A549 (cell line): ENCODE measurements at regions not wholly inside any gene's neighbourhood (a gene's known extent, or its start where the extent isn't known, plus 50 kb on each side); places are given as distances from the start of the nearest gene placed in this dataset.

Experiments used
- ATAC-seq, 2 experiments: fragments of 200-7000 bp in 1 of 2; fragments of >200 bp in 1 of 2; cut with Nextera tagmentation in 1 of 2; cut with Tn5 transposase in 1 of 2; 3 replicates each; pipeline versions ENCODE4 v1.8.0 to v1.9.1; 2018 to 2020; ENCODE audit warnings: mild to moderate bottlenecking in 1 of 2, moderate library complexity in 1 of 2
- CTCF ChIA-PET: fragments of 300-600 bp; sonication (Branson Sonifier 250); formaldehyde crosslinking; extraction: SDS; loops from one replicate; lab custom pipeline; 2021; ENCODE audit warnings: antibody characterized with exemption, inconsistent platforms; lab: Yijun Ruan, JAX
- POLR2A ChIA-PET: fragments of 350-600 bp; formaldehyde crosslinking; extraction: SDS; loops from one replicate; lab custom pipeline; 2021; ENCODE audit warnings: antibody characterized with exemption, inconsistent platforms; lab: Yijun Ruan, JAX
- DNase-seq, 2 experiments: peaks; one replicate each; pipeline versions ENCODE4 v3.0.0 to v3.0.0-alpha.2; 2011 to 2016; ENCODE audit warnings: low read depth in 1 of 2, low spot score in 1 of 2
- FAIRE-seq: peaks from 2 replicates; lab custom pipeline; 2011; peaks lifted over from hg19 to GRCh38; lab: Jason Lieb, UNC
- H3K27ac ChIP-seq, 2 experiments: fragments of >200 bp; sonication (Bioruptor Twin); formaldehyde crosslinking; 3 replicates each; pipeline ENCODE4 v1.5.1; 2016 to 2017
- H3K4me1 ChIP-seq: fragments of >200 bp; sonication (Bioruptor Twin); formaldehyde crosslinking; 3 replicates; pipeline ENCODE4 v1.6.1; 2016
- H3K4me2 ChIP-seq: fragments of >200 bp; sonication (Bioruptor Twin); formaldehyde crosslinking; 3 replicates; pipeline ENCODE4 v1.6.1; 2016
- H3K4me3 ChIP-seq: fragments of >200 bp; sonication (Bioruptor Twin); formaldehyde crosslinking; 3 replicates; pipeline ENCODE4 v1.5.1; 2016
- H3K9me3 ChIP-seq: fragments of >200 bp; sonication (Bioruptor Twin); formaldehyde crosslinking; 3 replicates; pipeline ENCODE4 v1.6.1; 2016
- CBX2 ChIP-seq: fragments of 200-600 bp; sonication (generic); IDR thresholded peaks from 2 replicates; pipeline ENCODE4 v1.6.1; 2016; ENCODE audit warnings: low read depth, mild to moderate bottlenecking, borderline replicate concordance
- CBX8 ChIP-seq: fragments of 200-600 bp; sonication (generic); IDR thresholded peaks from 2 replicates; pipeline ENCODE4 v1.6.1; 2016
- EHF ChIP-seq: fragments of 250-450 bp; sonication (Bioruptor Pico); IDR thresholded peaks from 2 replicates; pipeline ENCODE4 v1.5.0; 2020; ENCODE audit warnings: mild to moderate bottlenecking
- EHMT2 ChIP-seq: fragments of 200-600 bp; sonication (generic); IDR thresholded peaks from 2 replicates; pipeline ENCODE4 v1.6.1; 2016; ENCODE audit warnings: antibody characterized with exemption, low read depth, mild to moderate bottlenecking, moderate library complexity
- HOXB13 ChIP-seq: fragments of 250-450 bp; sonication (Bioruptor Pico); IDR thresholded peaks from 2 replicates; pipeline ENCODE4 v1.5.0; 2020; ENCODE audit warnings: low read depth, mild to moderate bottlenecking, moderate library complexity
- JUN ChIP-seq, 2 experiments: fragments of >200 bp; sonication (Bioruptor Twin); formaldehyde crosslinking; IDR thresholded peaks; 2 replicates in 1 of 2; 3 replicates in 1 of 2; pipeline ENCODE4 v1.6.1; 2016 to 2017
- KDM1A ChIP-seq: fragments of 200-600 bp; sonication (generic); IDR thresholded peaks from 2 replicates; pipeline ENCODE4 v1.6.1; 2016; ENCODE audit warnings: low read depth, mild to moderate bottlenecking
- MAFK ChIP-seq: fragments of 450-650 bp; IDR thresholded peaks from 2 replicates; pipeline ENCODE4 v1.6.1; 2014; ENCODE audit not compliant: partially characterized antibody
- MAZ ChIP-seq: fragments of 150-350 bp; IDR thresholded peaks from 2 replicates; pipeline ENCODE4 v1.6.1; 2014; ENCODE audit warnings: antibody characterized with exemption, low read depth, low read length, borderline replicate concordance
- NR3C1 ChIP-seq: fragments of >200 bp; sonication (Bioruptor Twin); formaldehyde crosslinking; IDR thresholded peaks from 3 replicates; pipeline ENCODE4 v1.6.1; 2017
- POLR2A ChIP-seq: IDR thresholded peaks from 2 replicates; pipeline ENCODE4 v1.6.1; 2012; ENCODE audit warnings: mild to moderate bottlenecking, low read length
- POLR2AphosphoS2 ChIP-seq: conservative IDR thresholded peaks from 2 replicates; pipeline ENCODE4 v1.6.1; 2012; ENCODE audit warnings: low read length, improper control_type of control experiment, inconsistent platforms
- RAD21 ChIP-seq, 2 experiments: fragments of >200 bp in 1 of 2; sonication (Bioruptor Twin) in 1 of 2; formaldehyde crosslinking in 1 of 2; IDR thresholded peaks in 1 of 2; conservative IDR thresholded peaks in 1 of 2; 2 replicates in 1 of 2; 3 replicates in 1 of 2; pipeline ENCODE4 v1.6.1; 2012 to 2018; ENCODE audit warnings: inconsistent platforms in 1 of 2
- RARB ChIP-seq: fragments of 250-450 bp; sonication (Bioruptor Pico); IDR thresholded peaks from 2 replicates; pipeline ENCODE4 v1.8.0; 2021; ENCODE audit warnings: mild to moderate bottlenecking, moderate library complexity
- RFX5 ChIP-seq: fragments of 450-650 bp; IDR thresholded peaks from 2 replicates; pipeline ENCODE4 v1.7.1; 2014; ENCODE audit warnings: antibody characterized with exemption, mild to moderate bottlenecking, moderate library complexity
- TFCP2L1 ChIP-seq: fragments of 250-450 bp; sonication (Bioruptor Pico); IDR thresholded peaks from 2 replicates; pipeline ENCODE4 v1.5.0; 2021; ENCODE audit warnings: mild to moderate bottlenecking
- WGBS: methylation state at CpG from one replicate; pipeline ENCODE4 v1.1.6; 2017; ENCODE audit errors: missing lambda C conversion rate; 5-methylcytosine and 5-hydroxymethylcytosine counted together
- TF ChIP-seq, protein P1 (sequence below): fragments of 250-450 bp; sonication (Bioruptor Pico); IDR thresholded peaks from 2 replicates; pipeline ENCODE4 v1.5.0; 2020; ENCODE audit warnings: low read depth, mild to moderate bottlenecking, moderate library complexity
- TF ChIP-seq, protein P2 (sequence below): fragments of 250-450 bp; sonication (Bioruptor Pico); IDR thresholded peaks from 2 replicates; pipeline ENCODE4 v1.5.0; 2021; ENCODE audit warnings: mild to moderate bottlenecking, moderate library complexity, borderline replicate concordance
- TF ChIP-seq, protein P3 (sequence below): IDR thresholded peaks from 2 replicates; pipeline ENCODE4 v1.6.1; 2012
- TF ChIP-seq, protein P4 (sequence below): fragments of 150-350 bp; IDR thresholded peaks from 2 replicates; pipeline ENCODE4 v1.6.1; 2014; ENCODE audit warnings: low read depth, mild to moderate bottlenecking, low read length
- TF ChIP-seq, protein P5 (sequence below): fragments of 200-600 bp; sonication (generic); IDR thresholded peaks from 2 replicates; pipeline ENCODE4 v1.6.1; 2016; ENCODE audit warnings: antibody characterized with exemption, mild to moderate bottlenecking, moderate library complexity
- TF ChIP-seq, protein P6 (sequence below): IDR thresholded peaks from 2 replicates; pipeline ENCODE4 v1.6.1; 2012
- TF ChIP-seq, protein P7 (sequence below): fragments of >200 bp; sonication (Bioruptor Twin); formaldehyde crosslinking; IDR thresholded peaks from 2 replicates; pipeline ENCODE4 v1.6.1; 2016

DNA sequence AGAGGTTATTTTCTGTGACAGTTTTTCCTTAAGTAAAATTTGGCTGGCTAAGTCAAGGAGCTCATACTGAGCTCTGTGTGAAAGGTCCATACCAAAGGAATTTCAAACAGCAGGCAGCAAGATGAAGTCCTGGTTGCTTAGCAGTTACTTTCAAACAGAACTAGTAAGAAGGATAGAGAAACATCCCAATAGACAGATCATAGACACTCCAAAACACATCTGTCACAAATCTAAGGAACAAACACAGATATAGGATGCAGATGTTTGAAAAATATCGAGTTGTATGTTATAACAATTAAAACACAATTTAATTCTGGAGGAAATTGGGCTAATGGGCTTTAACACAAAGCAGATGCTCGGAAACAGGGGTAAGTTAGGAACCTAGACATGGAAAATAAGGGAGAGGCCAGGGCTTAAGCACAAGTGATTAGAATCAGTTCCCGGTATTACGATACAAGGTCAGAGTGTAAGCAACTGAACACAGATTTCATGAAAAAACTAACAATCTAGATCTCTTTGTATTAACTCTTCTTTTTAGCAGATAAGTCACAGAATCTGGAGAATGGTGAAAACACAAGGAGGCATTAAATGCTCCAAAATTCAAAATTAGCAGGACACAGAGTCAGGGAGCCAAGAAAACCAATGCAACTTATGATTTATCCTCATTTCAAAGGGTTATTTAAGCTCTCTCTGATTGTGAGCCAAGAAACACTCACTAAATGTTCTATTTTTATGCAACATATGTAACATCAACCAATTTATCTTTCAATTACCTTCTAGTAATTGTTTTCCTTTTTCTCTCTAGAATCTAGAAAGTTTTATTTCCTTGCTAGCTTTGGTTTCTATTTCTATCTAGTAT, 1992.9 kb upstream of the PCDH20 start (continued):
- TF ChIP-seq RARB (CRISPR knock-in tag) (no peak), TFCP2L1 (CRISPR knock-in tag) (no peak), CBX8 (no peak), MAZ (no peak)
- TF ChIP-seq, protein P1, sequence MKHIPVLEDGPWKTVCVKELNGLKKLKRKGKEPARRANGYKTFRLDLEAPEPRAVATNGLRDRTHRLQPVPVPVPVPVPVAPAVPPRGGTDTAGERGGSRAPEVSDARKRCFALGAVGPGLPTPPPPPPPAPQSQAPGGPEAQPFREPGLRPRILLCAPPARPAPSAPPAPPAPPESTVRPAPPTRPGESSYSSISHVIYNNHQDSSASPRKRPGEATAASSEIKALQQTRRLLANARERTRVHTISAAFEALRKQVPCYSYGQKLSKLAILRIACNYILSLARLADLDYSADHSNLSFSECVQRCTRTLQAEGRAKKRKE, result no peak
- TF ChIP-seq, protein P2, sequence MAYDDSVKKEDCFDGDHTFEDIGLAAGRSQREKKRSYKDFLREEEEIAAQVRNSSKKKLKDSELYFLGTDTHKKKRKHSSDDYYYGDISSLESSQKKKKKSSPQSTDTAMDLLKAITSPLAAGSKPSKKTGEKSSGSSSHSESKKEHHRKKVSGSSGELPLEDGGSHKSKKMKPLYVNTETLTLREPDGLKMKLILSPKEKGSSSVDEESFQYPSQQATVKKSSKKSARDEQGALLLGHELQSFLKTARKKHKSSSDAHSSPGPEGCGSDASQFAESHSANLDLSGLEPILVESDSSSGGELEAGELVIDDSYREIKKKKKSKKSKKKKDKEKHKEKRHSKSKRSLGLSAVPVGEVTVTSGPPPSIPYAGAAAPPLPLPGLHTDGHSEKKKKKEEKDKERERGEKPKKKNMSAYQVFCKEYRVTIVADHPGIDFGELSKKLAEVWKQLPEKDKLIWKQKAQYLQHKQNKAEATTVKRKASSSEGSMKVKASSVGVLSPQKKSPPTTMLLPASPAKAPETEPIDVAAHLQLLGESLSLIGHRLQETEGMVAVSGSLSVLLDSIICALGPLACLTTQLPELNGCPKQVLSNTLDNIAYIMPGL (CRISPR knock-in tag), result no peak

DNA sequence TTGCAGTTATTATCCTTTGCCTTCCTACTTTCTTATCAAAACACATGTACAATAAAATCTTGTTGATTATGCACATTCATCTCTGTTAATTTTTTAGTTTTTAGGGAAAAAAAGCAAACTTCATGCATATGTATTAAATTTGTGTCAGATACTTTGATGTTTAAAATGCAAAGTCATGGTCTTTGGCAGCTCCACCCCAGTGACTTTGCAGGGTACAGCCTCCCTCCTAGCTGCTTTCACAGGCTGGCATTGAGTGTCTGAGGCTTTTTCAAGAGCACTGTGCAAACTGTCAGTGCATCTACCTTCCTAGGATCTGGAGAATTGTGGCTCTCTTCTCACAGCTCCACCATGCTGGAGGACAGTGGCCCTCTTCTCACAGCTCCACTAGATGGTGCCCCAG, 1988.1 kb upstream of the PCDH20 start:
- FAIRE-seq (no peak), DNase-seq (peak in 1 of 2 experiments; percentile 3), ATAC-seq (no peak)
- TF ChIP-seq MAFK (peak; percentile 47), POLR2A (no peak)
- Histone ChIP-seq H3K4me1 (no peaks in the 10 kb centered on the region), H3K9me3 (no peaks in the 10 kb centered on the region), H3K4me2 (no peak overlapping the region), H3K4me3 (no peak overlapping the region), H3K27ac (0 out of 6 replicates have a peak overlapping the region, but pooled peaks of 1 of the 2 experiments have one; percentile 36)
- ChIA-PET POLR2A (no interaction called here), CTCF (no interaction called here)

DNA sequence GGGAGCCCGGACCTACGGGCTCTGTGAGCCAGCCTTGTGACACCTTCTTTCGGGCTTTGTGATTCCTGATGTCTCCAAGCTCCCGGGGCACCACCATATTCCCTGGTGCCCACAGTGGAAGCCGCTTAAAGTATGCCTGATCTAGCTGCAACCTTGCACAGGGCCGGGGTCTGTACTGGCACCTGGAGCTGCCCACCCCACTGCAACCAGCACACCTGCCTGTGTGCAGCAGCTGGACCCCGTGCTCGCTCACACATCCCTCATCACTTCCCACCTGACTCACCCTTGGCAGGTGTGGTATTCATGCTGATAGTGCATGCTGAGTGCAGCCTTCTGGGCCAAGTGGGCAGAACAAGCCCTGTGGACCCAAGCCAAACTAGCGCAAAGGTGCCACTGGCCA, 1981.1 kb upstream of the PCDH20 start:
- no peak overlapping the region for H3K27ac ChIP-seq
- no peak for FAIRE-seq
- no peak for ATAC-seq
- no peaks in the 10 kb centered on the region for H3K4me1 ChIP-seq
- CTCF ChIA-PET, result no interaction called here
- no peaks in the 10 kb centered on the region for H3K9me3 ChIP-seq
- no peak overlapping the region for H3K4me2 ChIP-seq
- TF ChIP-seq KDM1A, result no peak
- WGBS, result 60% methylated on average over 7 of the region's 9 CpGs
- POLR2A ChIA-PET, result no interaction called here
- H3K4me3 ChIP-seq, result no peak overlapping the region
- DNase-seq, result no peak

DNA sequence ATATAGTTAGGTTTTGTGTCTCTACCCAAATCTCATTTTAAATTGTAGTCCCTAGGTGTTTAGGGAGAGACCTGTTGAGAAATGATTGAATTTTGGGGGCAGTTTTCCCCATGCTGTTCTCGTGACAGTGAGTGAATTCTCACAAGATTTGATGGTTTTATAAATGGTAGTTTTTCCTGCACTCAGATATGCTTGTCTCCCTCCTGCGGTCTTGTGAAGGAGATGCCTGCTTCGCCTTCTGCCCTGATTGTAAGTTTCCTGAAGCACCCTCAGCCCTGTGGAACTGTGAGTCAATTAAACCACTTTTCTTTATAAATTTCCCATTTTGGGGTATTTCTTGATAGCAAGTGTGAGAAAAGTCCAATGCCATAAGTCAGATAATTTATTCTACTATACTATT, 1977.5 kb upstream of the PCDH20 start:
- Histone ChIP-seq H3K4me1 (no peaks in the 10 kb centered on the region), H3K27ac (no peak overlapping the region), H3K4me3 (no peak overlapping the region), H3K4me2 (no peak overlapping the region), H3K9me3 (no peaks in the 10 kb centered on the region)
- no peak for ATAC-seq
- peak in 1 of 2 experiments; percentile 16 for DNase-seq
- POLR2A ChIA-PET, result no interaction called here
- CTCF ChIA-PET, result no interaction called here
- no peak for FAIRE-seq
- WGBS, result 32% methylated on average over 3 of the region's 3 CpGs
- TF ChIP-seq RAD21 (conservative IDR thresholded peaks at IDR 0.05 in 1 of 2, IDR thresholded peaks at IDR 0.05 in 1 of 2), result no peak
- no peak for TF ChIP-seq CBX2
- TF ChIP-seq, protein P3, sequence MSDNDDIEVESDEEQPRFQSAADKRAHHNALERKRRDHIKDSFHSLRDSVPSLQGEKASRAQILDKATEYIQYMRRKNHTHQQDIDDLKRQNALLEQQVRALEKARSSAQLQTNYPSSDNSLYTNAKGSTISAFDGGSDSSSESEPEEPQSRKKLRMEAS, result no peak
- no peak for TF ChIP-seq NR3C1
- TF ChIP-seq TFCP2L1 (CRISPR knock-in tag), result no peak
- TF ChIP-seq HOXB13 (CRISPR knock-in tag), result no peak
- TF ChIP-seq, protein P4, sequence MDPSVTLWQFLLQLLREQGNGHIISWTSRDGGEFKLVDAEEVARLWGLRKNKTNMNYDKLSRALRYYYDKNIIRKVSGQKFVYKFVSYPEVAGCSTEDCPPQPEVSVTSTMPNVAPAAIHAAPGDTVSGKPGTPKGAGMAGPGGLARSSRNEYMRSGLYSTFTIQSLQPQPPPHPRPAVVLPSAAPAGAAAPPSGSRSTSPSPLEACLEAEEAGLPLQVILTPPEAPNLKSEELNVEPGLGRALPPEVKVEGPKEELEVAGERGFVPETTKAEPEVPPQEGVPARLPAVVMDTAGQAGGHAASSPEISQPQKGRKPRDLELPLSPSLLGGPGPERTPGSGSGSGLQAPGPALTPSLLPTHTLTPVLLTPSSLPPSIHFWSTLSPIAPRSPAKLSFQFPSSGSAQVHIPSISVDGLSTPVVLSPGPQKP, result no peak
- no peak for TF ChIP-seq POLR2AphosphoS2
- TF ChIP-seq, protein P5, sequence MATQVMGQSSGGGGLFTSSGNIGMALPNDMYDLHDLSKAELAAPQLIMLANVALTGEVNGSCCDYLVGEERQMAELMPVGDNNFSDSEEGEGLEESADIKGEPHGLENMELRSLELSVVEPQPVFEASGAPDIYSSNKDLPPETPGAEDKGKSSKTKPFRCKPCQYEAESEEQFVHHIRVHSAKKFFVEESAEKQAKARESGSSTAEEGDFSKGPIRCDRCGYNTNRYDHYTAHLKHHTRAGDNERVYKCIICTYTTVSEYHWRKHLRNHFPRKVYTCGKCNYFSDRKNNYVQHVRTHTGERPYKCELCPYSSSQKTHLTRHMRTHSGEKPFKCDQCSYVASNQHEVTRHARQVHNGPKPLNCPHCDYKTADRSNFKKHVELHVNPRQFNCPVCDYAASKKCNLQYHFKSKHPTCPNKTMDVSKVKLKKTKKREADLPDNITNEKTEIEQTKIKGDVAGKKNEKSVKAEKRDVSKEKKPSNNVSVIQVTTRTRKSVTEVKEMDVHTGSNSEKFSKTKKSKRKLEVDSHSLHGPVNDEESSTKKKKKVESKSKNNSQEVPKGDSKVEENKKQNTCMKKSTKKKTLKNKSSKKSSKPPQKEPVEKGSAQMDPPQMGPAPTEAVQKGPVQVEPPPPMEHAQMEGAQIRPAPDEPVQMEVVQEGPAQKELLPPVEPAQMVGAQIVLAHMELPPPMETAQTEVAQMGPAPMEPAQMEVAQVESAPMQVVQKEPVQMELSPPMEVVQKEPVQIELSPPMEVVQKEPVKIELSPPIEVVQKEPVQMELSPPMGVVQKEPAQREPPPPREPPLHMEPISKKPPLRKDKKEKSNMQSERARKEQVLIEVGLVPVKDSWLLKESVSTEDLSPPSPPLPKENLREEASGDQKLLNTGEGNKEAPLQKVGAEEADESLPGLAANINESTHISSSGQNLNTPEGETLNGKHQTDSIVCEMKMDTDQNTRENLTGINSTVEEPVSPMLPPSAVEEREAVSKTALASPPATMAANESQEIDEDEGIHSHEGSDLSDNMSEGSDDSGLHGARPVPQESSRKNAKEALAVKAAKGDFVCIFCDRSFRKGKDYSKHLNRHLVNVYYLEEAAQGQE, result no peak
- no peak for TF ChIP-seq EHF (CRISPR knock-in tag)
- TF ChIP-seq RFX5, result no peak
- TF ChIP-seq, protein P6, sequence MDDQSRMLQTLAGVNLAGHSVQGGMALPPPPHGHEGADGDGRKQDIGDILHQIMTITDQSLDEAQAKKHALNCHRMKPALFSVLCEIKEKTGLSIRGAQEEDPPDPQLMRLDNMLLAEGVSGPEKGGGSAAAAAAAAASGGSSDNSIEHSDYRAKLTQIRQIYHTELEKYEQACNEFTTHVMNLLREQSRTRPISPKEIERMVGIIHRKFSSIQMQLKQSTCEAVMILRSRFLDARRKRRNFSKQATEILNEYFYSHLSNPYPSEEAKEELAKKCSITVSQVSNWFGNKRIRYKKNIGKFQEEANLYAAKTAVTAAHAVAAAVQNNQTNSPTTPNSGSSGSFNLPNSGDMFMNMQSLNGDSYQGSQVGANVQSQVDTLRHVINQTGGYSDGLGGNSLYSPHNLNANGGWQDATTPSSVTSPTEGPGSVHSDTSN, result no peak
- no peak for TF ChIP-seq JUN (IDR thresholded peaks at IDR 0.05)
- TF ChIP-seq, protein P7, sequence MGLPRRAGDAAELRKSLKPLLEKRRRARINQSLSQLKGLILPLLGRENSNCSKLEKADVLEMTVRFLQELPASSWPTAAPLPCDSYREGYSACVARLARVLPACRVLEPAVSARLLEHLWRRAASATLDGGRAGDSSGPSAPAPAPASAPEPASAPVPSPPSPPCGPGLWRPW, result no peak
- TF ChIP-seq EHMT2, result no peak
